ENCODE measurements at regions not wholly inside any gene's neighbourhood (a gene's known extent, or its start where the extent isn't known, plus 50 kb on each side); places are given as distances from the start of the nearest gene placed in this dataset.

- TF ChIP-seq TAF1 (IDR thresholded peaks at IDR 0.05; ENCODE audit: low read depth), result no peak
- TF ChIP-seq POLR2AphosphoS5 (IDR thresholded peaks at IDR 0.05), result no peak
- TF ChIP-seq EZH2 (IDR thresholded peaks at IDR 0.05; ENCODE audit: borderline replicate concordance, insufficient read depth, low read length, poor library complexity, severe bottlenecking), result no peak
- TF ChIP-seq CTCF (IDR thresholded peaks at IDR 0.05; ENCODE audit: poor library complexity, severe bottlenecking), result no peak
- TF ChIP-seq MXI1 (conservative IDR thresholded peaks at IDR 0.05; ENCODE audit: poor library complexity, severe bottlenecking), result no peak
- TF ChIP-seq SMC3 (conservative IDR thresholded peaks at IDR 0.05; ENCODE audit: poor library complexity), result no peak
- TF ChIP-seq EP300 (conservative IDR thresholded peaks at IDR 0.05; ENCODE audit: poor library complexity, severe bottlenecking), result no peak
- TF ChIP-seq REST (IDR thresholded peaks at IDR 0.05; ENCODE audit: borderline replicate concordance), result no peak
These were observed 184.4 kb upstream of the GALNT2 start for GRCh38 chr1:229882621-229883020.
